Neural cell (in vitro differentiated cells): ENCODE measurements at regions not wholly inside any gene's neighbourhood (a gene's known extent, or its start where the extent isn't known, plus 50 kb on each side); places are given as distances from the start of the nearest gene placed in this dataset.

Experiments
- H2AFZ ChIP-seq: fragments of 200-600, 300-800 bp; sonication (generic), shearing (Covaris generic); 2 replicates; pipeline ENCODE4 v1.6.0; 2014; ENCODE audit warnings: low read depth, mild to moderate bottlenecking, antibody characterized with exemption, low read length, moderate library complexity
- H3F3A ChIP-seq: fragments of 200-600 bp; shearing (Covaris generic); 2 replicates; pipeline ENCODE4 v1.6.1; 2016; ENCODE audit warnings: mild to moderate bottlenecking, moderate library complexity, mixed read lengths, antibody characterized with exemption, low read length; ENCODE audit not compliant: insufficient read depth, poor library complexity, severe bottlenecking
- H3K27ac ChIP-seq: fragments of 200-600, 300-800 bp; sonication (generic), shearing (Covaris generic); 2 replicates; pipeline ENCODE4 v1.5.1; 2014; ENCODE audit warnings: mild to moderate bottlenecking, low read length, moderate library complexity
- H3K27me3 ChIP-seq: fragments of 300-800, 200-600 bp; sonication (generic), shearing (Covaris generic); 2 replicates; pipeline ENCODE4 v1.6.0; 2014; ENCODE audit warnings: mild to moderate bottlenecking, low read depth, low read length, moderate library complexity; ENCODE audit not compliant: insufficient read depth
- H3K36me3 ChIP-seq: fragments of 300-800, 200-600 bp; sonication (generic), shearing (Covaris generic); 2 replicates; pipeline ENCODE4 v1.5.1; 2014; ENCODE audit warnings: mild to moderate bottlenecking, antibody characterized with exemption, low read length, moderate library complexity; ENCODE audit not compliant: insufficient read depth
- H3K4me2 ChIP-seq: fragments of 300-800, 200-600 bp; sonication (generic), shearing (Covaris generic); 2 replicates; pipeline ENCODE4 v1.6.0; 2014; ENCODE audit warnings: mild to moderate bottlenecking, low read length
- H3K4me3 ChIP-seq: fragments of 300-800, 200-600 bp; sonication (generic), shearing (Covaris generic); 2 replicates; pipeline ENCODE4 v1.5.1; 2014; ENCODE audit warnings: mild to moderate bottlenecking, low read length, moderate library complexity
- H3K79me2 ChIP-seq: fragments of 200-600 bp; shearing (Covaris generic); replicated peaks from 2 replicates; pipeline ENCODE4 v1.6.0; 2014; ENCODE audit warnings: mild to moderate bottlenecking, low read length, moderate library complexity; ENCODE audit not compliant: insufficient read depth
- H3K9ac ChIP-seq: fragments of 300-800, 200-600 bp; sonication (generic), shearing (Covaris generic); 2 replicates; pipeline ENCODE4 v1.6.1; 2016; ENCODE audit warnings: mild to moderate bottlenecking, low read length, mixed read lengths
- H3K9me2 ChIP-seq: fragments of 200-600 bp; shearing (Covaris generic); 2 replicates; pipeline ENCODE4 v1.6.1; 2016; ENCODE audit warnings: mild to moderate bottlenecking, low read length, mixed read lengths; ENCODE audit not compliant: insufficient read depth
- H3K9me3 ChIP-seq: fragments of 200-600, 300-800 bp; sonication (generic), shearing (Covaris generic); 2 replicates; pipeline ENCODE4 v1.6.1; 2016; ENCODE audit warnings: mild to moderate bottlenecking, mixed run types, low read length, moderate library complexity, mixed read lengths
- H4K20me1 ChIP-seq: fragments of 200-600 bp; shearing (Covaris generic); 2 replicates; pipeline ENCODE4 v1.6.1; 2016; ENCODE audit warnings: mild to moderate bottlenecking, mixed run types; ENCODE audit not compliant: insufficient read depth
- EP300 ChIP-seq: fragments of 450-650 bp; conservative IDR thresholded peaks from 2 replicates; pipeline ENCODE4 v1.6.1; 2014; ENCODE audit warnings: antibody characterized with exemption, mild to moderate bottlenecking, moderate library complexity; ENCODE audit not compliant: poor library complexity, severe bottlenecking
- EZH2 ChIP-seq: fragments of 200-600, 300-800 bp; shearing (Covaris generic), sonication (generic); IDR thresholded peaks from 2 replicates; pipeline ENCODE4 v1.6.1; 2014; ENCODE audit warnings: antibody characterized with exemption, low read length, borderline replicate concordance, mild to moderate bottlenecking; ENCODE audit not compliant: insufficient read depth, poor library complexity, severe bottlenecking
- MXI1 ChIP-seq: fragments of 450-650 bp; conservative IDR thresholded peaks from 2 replicates; pipeline ENCODE4 v1.6.1; 2014; ENCODE audit warnings: antibody characterized with exemption, mild to moderate bottlenecking; ENCODE audit not compliant: poor library complexity, severe bottlenecking
- POLR2AphosphoS5 ChIP-seq: IDR thresholded peaks from 2 replicates; pipeline ENCODE4 v1.6.1; 2012
- RAD21 ChIP-seq: fragments of 450-650 bp; conservative IDR thresholded peaks from 2 replicates; pipeline ENCODE4 v1.6.1; 2014; ENCODE audit warnings: antibody characterized with exemption, mild to moderate bottlenecking, moderate library complexity
- SMC3 ChIP-seq: fragments of 450-650 bp; conservative IDR thresholded peaks from 2 replicates; pipeline ENCODE4 v1.6.1; 2014; ENCODE audit warnings: antibody characterized with exemption, mild to moderate bottlenecking, moderate library complexity; ENCODE audit not compliant: poor library complexity
- TAF1 ChIP-seq: IDR thresholded peaks from 2 replicates; pipeline ENCODE4 v1.6.1; 2012; ENCODE audit warnings: low read depth
- TF ChIP-seq, protein P1 (sequence below): IDR thresholded peaks from 2 replicates; pipeline ENCODE4 v1.6.1; 2012; ENCODE audit warnings: borderline replicate concordance
- TF ChIP-seq, protein P2 (sequence below): fragments of 450-650 bp; IDR thresholded peaks from 2 replicates; pipeline ENCODE4 v1.5.1; 2014; ENCODE audit warnings: antibody characterized with exemption, mild to moderate bottlenecking, moderate library complexity; ENCODE audit not compliant: poor library complexity, severe bottlenecking

DNA sequence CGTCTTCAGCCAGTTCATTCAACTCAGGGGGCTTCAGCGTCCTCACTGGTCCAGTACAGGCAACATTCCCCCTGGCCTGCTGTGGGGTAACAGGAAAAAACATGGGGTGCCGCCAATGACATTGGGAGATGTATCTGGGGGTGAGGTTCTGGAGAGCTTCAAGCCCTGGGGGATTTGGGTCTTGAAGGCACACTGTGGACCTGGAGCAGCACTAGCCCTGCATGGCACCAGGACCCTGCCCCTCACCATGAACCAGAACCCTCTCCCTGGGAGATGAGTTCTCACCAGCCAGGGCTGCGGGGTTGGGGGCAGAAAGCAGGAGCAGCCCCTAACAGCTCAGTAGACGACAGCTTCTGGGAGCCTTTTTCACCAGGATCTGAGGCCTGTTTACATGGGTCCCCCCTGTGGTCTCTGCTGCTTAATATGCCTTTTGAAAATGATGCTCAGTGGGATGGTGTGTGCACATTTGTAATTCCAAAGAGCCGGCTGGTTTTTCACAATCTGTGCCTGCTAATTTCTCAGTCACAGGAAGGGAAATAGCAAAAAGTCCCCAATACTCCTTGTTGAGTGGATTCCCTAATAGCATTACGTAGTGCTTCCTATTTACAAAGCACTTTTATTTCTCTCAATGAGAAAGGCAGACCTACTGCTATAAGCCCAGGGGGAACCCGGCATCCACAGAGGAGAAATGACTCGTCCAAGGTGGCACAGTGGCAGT lies 509.5 kb downstream of the RPS24 start:
- Histone ChIP-seq H3K36me3 (no peaks in the 10 kb centered on the region), H3K9me2 (no peaks in the 10 kb centered on the region), H3K27ac (no peak overlapping the region), H4K20me1 (no peaks in the 10 kb centered on the region), H3K9ac (peak overlapping the region; percentile 3), H3K27me3 (no peaks in the 10 kb centered on the region), H3K4me2 (no peak overlapping the region), H3K4me3 (no peak overlapping the region), H3K79me2 (no peaks in the 10 kb centered on the region), H2AFZ (no peak overlapping the region), H3K9me3 (no peaks in the 10 kb centered on the region), H3F3A (no peaks in the 10 kb centered on the region)
- TF ChIP-seq EP300 (no peak), MXI1 (no peak), POLR2AphosphoS5 (no peak), TAF1 (no peak), EZH2 (no peak), RAD21 (no peak), SMC3 (no peak)
- TF ChIP-seq, protein P1, sequence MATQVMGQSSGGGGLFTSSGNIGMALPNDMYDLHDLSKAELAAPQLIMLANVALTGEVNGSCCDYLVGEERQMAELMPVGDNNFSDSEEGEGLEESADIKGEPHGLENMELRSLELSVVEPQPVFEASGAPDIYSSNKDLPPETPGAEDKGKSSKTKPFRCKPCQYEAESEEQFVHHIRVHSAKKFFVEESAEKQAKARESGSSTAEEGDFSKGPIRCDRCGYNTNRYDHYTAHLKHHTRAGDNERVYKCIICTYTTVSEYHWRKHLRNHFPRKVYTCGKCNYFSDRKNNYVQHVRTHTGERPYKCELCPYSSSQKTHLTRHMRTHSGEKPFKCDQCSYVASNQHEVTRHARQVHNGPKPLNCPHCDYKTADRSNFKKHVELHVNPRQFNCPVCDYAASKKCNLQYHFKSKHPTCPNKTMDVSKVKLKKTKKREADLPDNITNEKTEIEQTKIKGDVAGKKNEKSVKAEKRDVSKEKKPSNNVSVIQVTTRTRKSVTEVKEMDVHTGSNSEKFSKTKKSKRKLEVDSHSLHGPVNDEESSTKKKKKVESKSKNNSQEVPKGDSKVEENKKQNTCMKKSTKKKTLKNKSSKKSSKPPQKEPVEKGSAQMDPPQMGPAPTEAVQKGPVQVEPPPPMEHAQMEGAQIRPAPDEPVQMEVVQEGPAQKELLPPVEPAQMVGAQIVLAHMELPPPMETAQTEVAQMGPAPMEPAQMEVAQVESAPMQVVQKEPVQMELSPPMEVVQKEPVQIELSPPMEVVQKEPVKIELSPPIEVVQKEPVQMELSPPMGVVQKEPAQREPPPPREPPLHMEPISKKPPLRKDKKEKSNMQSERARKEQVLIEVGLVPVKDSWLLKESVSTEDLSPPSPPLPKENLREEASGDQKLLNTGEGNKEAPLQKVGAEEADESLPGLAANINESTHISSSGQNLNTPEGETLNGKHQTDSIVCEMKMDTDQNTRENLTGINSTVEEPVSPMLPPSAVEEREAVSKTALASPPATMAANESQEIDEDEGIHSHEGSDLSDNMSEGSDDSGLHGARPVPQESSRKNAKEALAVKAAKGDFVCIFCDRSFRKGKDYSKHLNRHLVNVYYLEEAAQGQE = no peak
- TF ChIP-seq, protein P2, sequence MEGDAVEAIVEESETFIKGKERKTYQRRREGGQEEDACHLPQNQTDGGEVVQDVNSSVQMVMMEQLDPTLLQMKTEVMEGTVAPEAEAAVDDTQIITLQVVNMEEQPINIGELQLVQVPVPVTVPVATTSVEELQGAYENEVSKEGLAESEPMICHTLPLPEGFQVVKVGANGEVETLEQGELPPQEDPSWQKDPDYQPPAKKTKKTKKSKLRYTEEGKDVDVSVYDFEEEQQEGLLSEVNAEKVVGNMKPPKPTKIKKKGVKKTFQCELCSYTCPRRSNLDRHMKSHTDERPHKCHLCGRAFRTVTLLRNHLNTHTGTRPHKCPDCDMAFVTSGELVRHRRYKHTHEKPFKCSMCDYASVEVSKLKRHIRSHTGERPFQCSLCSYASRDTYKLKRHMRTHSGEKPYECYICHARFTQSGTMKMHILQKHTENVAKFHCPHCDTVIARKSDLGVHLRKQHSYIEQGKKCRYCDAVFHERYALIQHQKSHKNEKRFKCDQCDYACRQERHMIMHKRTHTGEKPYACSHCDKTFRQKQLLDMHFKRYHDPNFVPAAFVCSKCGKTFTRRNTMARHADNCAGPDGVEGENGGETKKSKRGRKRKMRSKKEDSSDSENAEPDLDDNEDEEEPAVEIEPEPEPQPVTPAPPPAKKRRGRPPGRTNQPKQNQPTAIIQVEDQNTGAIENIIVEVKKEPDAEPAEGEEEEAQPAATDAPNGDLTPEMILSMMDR = no peak

DNA sequence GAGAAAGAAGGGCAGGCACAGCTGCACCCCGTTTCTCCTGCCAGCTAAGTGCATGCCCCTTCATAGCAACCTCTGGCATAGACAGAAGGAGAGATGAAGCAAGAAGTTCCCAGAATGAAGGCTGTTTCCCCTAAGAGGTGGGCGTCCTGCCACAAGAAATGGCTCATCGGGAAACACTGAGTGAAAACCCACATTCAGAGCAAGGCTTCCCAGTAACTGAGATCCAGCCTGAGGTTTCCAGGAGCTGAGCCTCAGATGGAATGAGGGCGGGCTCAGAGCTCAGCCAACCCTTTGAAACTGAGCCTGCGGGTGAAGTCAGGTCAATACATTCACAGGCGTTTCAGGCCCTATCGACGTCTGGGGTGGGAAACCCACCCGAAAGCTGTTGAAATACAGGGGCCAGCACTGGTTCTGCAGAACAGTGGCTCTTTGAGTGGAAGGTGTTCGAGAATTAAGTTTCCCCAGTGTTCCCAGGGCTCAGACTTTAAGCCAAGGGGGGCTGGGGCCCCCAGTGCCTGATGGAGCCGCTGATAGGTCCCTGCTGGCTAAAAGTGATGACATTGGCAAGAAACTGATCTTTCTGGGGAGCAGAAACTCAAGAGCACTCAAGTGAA lies 510.2 kb downstream of the RPS24 start:
- H3F3A ChIP-seq = no peaks in the 10 kb centered on the region
- no peak overlapping the region for H3K4me3 ChIP-seq
- no peak overlapping the region for H3K27ac ChIP-seq
- H3K9me3 ChIP-seq = no peaks in the 10 kb centered on the region
- no peak overlapping the region for H3K4me2 ChIP-seq
- H2AFZ ChIP-seq = no peak overlapping the region
- no peak overlapping the region for H3K9ac ChIP-seq
- no peaks in the 10 kb centered on the region for H3K79me2 ChIP-seq
- no peaks in the 10 kb centered on the region for H3K9me2 ChIP-seq
- H3K27me3 ChIP-seq = no peaks in the 10 kb centered on the region
- no peak for TF ChIP-seq EZH2
- no peak for TF ChIP-seq SMC3
- TF ChIP-seq TAF1 = no peak
- no peak for TF ChIP-seq POLR2AphosphoS5
- no peak for TF ChIP-seq EP300
- no peak for TF ChIP-seq RAD21
- no peak for TF ChIP-seq MXI1
- TF ChIP-seq, protein P2 = no peak
- TF ChIP-seq, protein P1 = no peak
- H3K36me3 ChIP-seq = no peaks in the 10 kb centered on the region
- H4K20me1 ChIP-seq = no peaks in the 10 kb centered on the region
